Amniotic epithelial cell (primary cell): ENCODE measurements at regions not wholly inside any gene's neighbourhood (a gene's known extent, or its start where the extent isn't known, plus 50 kb on each side); places are given as distances from the start of the nearest gene placed in this dataset.
A peak's percentile ranks its signal among the peaks of the same experiment; 100 is the strongest.
"Not testable (repeated sequence)": the region's sequence is repeated elsewhere in the genome, so short reads cannot be mapped to it uniquely, and the experiment has no call there.

ENCODE experiments used
- DNase-seq: peaks from one replicate; pipeline ENCODE4 v3.0.0-alpha.2; 2010; ENCODE audit warnings: low read depth

DNA sequence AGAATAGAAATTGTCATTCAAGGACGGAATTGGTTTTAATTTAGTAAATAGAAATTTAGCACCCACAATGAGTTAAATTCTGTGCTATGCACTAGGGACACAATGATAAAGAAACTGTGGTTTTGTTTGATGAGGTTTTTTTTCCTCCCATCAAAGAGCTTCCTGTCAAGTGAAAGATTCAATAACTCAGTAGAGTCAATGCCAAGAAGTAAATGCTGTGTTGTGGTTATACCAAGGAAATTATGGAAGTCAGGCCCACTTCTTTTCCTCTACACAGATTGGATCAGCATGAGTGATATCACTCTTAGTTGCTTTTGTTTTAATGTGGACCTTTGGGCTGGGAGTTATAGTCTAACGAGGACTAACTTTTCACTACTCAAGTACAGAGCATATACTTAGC is 1269.6 kb upstream of the ADGRL2 start:
- no peak for DNase-seq

DNA sequence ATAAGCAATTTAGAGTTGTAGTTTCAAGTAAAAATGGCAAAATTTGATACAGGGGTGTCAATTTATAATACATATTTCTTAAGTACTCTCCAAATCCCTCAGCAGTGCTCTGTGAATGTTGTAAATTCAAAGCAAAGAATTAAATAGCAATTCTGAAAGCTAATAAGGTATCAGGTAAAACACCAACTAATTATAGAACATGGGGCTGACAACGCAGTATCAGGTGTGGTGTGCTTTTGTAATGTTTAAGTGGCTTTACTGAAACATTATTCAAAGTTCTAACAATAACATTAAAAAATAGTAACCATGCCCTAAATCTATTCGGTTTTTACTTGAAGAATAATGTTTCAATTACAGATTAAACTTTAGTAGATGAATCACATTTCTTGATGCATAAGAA is 1271.2 kb upstream of the ADGRL2 start:
- DNase-seq: no peak

GRCh38 chr1:80523861-80524260 is 1276.9 kb upstream of the ADGRL2 start:
- no peak for DNase-seq

DNA sequence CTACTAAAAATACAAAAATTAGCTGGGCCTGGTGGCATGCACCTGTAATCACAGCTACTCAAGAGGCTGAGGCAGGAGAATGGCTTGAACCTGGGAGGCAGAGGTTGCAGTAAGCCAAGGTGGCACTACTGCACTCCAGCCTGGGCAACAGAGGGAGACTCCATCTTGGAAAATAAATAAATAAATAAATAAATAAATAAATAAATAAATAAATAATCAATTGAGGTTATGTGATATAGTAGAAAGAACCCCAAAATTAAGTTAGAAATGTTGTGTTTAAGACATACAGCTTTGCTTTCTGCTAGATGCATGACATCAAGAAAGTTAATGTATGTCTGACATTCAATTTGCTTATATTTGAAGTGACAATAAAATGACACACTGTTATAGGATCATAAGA is 1277.7 kb upstream of the ADGRL2 start:
- not testable (repeated sequence) for DNase-seq

GRCh38 chr1:80520949-80521348 is 1279.8 kb upstream of the ADGRL2 start:
- no peak for DNase-seq

DNA sequence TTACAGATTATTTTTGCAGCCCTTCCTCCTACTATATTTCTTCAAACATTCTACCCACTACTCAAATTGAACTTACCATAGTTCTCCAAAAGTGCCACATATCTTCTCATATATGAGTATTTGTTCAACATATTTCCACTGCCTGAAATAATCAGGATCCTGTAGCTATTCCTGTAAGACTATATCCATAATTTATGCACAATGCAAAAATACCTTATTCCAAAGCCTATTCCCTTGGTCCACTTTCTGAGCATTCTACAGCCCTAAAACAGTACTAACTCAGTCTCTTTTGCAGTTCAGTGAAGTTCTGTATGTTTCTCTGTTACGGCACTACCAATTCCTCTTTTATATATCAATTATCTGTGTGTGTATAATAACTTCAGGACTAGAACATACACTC is 1283.7 kb upstream of the ADGRL2 start:
- no peak for DNase-seq

DNA sequence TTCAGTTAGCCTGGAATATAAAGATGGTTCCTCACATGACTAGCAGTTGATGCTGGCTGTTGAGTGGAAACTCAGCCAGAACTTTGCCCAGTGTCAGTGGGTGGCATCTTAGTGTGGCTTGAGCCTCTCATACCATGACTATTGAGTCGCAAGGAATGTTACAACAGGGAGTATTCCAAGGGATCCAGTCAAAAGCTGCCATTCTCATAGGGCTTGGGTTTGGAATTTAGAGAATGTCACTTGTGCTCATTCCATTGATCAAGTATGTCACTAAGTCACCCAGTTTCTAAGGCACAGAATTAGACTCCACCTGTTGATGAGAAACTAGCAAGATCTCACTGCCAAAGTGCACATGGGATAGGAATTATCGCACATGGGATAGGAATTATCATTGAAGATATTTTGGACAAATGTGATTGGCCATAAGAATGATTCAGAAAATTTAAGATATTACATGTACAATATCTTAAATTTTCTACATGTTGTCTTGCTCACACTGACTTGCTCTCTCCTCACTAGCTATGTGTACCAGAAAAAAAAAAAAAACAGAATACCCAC is 1290.7 kb upstream of the ADGRL2 start:
- DNase-seq: no peak

- DNase-seq: no peak
Measured at GRCh38 chr1:80506216-80506615, 1294.5 kb upstream of the ADGRL2 start.

GRCh38 chr1:80498673-80499072 is 1302.1 kb upstream of the ADGRL2 start:
- peak; percentile 72 for DNase-seq

- no peak for DNase-seq
Measured at GRCh38 chr1:80495806-80496205, 1304.9 kb upstream of the ADGRL2 start.

- DNase-seq: no peak
Measured at GRCh38 chr1:80472145-80472544, 1328.6 kb upstream of the ADGRL2 start.

- DNase-seq: no peak
Measured at GRCh38 chr1:80468356-80468755, 1332.4 kb upstream of the ADGRL2 start.

DNA sequence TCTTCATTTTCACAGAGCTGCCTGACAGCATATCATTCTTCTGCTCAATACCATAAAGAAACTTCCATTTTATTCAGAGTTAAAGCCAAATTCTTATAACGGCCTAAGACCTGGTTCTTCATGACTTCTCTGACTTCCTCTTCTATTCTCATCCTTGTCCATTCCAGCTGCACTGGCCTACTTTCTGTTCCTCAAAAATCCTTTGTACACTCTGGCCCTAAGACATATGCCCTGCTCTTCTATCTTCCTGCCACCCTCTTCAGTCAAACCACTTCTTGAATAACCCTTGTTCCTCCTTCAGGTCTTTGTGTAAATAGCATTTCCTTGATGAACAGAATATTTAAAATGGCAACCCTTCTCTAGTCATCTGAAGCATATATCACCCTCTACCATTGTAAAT is 1338.7 kb upstream of the ADGRL2 start:
- DNase-seq: no peak

DNA sequence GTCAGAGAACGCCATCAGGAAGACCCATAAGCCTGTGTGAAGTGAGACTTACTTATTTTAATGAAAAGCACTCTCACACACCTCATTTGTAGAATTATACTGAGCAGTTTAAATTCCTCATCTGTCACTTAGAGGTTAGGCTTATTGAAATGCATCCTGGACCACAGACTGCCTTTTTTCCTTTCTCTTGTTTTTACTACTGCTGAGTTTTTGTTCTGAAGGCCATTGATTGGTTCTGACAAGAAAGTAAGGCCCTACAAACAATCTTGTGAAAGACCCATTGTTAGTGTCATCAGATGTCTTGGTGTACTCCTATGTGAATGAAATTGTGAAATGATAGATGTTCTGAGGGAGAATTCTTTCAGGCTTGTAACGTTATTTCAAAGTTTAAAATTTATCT is 1343.3 kb upstream of the ADGRL2 start:
- DNase-seq: peak; percentile 6

DNA sequence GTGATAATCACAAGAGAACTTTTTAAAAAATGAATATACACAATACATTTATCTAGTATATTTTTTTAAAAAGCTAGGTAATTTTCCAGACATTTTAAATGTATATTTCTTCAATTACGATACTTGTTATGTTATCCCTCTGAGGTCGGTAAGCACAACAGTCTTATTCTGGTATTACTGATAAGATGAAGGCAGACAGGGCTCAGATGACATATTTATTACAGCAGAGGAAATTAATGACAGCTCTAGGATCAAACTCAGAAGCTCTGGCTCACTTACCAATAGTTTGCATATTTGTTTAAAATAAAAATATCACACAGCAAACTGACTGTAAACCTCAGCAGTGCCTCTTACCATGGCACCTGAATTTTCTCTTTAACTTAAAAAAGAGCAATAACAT is 1347.0 kb upstream of the ADGRL2 start:
- DNase-seq: no peak

- no peak for DNase-seq
Measured at GRCh38 chr1:80450711-80451110, 1350.0 kb upstream of the ADGRL2 start.

DNA sequence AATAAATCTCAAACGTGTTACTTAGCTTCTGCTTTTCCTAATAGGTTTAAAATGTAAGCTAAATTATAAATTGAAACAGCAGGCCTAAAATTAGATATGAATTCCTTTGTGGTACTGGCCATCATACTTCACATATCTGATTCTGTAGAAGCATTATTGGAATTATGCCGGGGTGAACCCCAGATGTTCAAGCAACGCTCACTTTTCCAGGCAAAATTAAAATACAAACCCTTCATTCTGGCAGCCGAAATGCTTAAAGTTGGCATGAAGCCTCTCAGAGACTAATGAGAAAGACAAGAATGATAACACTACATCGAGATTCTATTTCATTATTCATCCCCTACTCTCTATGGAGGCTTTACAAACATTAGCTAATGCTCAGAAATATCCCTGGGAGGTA is 1352.7 kb upstream of the ADGRL2 start:
- DNase-seq: no peak

- DNase-seq: no peak
Measured at GRCh38 chr1:80447526-80447925, 1353.2 kb upstream of the ADGRL2 start.

GRCh38 chr1:80445033-80445432 is 1355.7 kb upstream of the ADGRL2 start:
- DNase-seq: peak; percentile 7

DNA sequence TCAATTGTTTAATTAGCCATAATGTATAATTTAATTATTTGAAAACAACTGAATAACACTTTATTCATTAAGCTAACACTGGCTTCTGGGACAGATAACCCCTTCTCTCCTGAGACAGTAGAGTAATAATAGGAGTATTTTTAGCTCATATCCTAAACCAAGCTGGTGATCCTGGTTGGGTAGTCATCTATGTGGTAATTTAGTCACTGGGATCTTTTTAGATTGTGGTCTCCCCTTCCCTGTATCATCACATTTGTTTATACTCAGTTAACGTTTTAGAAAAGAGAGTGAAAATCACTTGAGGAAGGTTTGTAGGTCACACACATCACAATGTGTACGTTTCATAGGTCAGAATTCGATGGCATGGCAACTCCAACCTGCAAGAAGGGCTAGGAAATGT is 1356.6 kb upstream of the ADGRL2 start:
- no peak for DNase-seq

DNA sequence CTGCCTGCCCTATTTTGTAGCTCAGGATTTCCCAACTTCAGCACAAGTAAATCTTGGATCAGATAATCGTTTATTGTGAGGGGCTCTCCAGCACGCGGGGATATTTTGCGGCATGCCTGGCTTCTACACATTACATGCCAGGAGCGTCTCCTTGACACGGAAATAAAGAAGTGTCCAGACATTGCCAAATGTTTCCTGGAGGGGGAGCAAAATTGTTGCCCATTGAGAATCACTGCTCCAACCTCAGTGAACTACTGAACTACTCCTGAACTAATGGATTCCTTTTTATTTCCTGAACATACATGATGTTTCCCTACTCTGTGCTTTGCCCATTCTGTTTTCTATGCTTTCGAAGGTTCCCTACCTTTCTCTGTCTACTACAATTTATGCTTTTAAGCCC is 1359.1 kb upstream of the ADGRL2 start:
- peak; percentile 7 for DNase-seq

GRCh38 chr1:80436851-80437250 is 1363.9 kb upstream of the ADGRL2 start:
- no peak for DNase-seq

DNA sequence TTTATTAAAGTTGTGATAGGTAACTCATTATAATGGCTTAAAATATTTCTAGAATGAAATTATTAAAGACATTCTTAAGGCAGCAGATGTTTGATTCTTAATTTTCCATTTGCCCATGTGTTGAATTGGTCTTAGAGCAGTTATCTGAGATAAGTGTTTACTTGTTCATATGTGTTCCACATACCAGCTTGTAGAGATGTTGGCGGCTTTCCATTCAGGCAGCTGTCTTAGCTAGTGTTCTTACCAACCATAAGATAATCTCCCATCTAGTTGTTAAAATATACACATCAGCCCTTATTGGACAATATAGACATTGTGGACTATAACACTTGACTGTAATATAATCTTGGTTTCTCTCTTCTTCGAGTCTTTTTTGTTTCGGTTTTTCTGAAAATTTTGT is 1372.9 kb upstream of the ADGRL2 start:
- no peak for DNase-seq

DNA sequence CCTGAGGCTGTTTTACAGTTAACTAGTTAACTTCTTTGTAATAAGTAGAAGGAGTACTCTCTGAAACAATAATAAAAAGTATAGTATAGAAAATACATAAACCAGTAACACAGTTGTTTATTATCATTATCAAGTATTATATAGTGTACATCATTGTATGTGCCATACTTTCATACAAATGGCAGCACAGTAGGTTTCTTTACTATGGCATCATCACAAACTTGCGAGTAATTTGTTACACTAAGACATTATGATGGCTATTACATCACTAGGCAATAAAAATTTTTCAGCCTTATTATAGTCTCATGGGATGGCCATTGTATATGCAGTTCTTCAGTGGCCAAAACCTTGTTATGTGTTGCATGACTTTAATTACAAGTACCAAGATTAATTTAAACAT is 1376.5 kb upstream of the ADGRL2 start:
- no peak for DNase-seq

DNA sequence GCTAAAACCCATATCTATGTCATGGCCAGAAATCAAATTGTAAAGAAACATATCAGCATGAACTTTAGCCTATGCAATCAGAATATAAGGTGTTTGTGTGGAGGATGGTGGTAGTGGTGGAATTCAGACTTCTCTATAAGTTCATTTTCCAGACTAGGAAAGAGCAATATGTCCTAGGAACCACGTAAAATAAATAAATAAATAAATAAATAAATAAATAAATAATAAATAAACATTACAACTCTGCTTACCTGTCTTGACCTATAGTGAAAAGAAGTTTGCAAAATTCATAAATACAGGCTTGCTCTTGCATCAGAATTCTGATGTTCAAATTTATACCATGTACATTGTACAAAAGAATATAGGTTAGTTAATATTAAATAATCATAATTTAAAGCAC is 1382.6 kb upstream of the ADGRL2 start:
- DNase-seq: no peak
